GM18517 (cell line): ENCODE measurements at regions not wholly inside any gene's neighbourhood (a gene's known extent, or its start where the extent isn't known, plus 50 kb on each side); places are given as distances from the start of the nearest gene placed in this dataset.
"Not testable (repeated sequence)": the region's sequence is repeated elsewhere in the genome, so short reads cannot be mapped to it uniquely, and the experiment has no call there.

Experiments used
- ATAC-seq: cut with Tn5 transposase; IDR thresholded peaks from one replicate; pipeline ENCODE4 v1.9.1; 2021; ENCODE audit warnings: mild to moderate bottlenecking, moderate library complexity; ENCODE audit not compliant: unreplicated experiment

DNA sequence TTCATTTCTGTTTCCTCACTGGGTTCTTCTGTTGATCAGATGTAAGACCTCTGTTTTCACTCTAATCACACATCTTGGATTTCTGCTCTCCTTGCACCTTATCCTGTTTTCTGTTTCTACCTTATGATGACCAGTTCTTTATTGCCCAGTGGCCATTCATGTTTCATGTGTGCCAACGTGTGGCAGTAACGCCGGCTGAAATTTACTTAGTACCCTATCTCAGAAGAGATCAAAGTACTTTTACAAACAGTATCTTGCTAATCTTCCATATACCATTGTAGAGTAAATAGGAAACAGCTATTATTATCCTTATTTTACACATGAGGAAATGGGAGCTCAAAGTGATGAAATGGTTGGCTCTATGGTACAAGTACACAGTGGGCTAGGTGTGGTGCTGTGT lies 74.0 kb downstream of the GATA3 start:
- ATAC-seq, result no peak

GRCh38 chr10:8129438-8129837 lies 75.0 kb downstream of the GATA3 start:
- no peak for ATAC-seq

DNA sequence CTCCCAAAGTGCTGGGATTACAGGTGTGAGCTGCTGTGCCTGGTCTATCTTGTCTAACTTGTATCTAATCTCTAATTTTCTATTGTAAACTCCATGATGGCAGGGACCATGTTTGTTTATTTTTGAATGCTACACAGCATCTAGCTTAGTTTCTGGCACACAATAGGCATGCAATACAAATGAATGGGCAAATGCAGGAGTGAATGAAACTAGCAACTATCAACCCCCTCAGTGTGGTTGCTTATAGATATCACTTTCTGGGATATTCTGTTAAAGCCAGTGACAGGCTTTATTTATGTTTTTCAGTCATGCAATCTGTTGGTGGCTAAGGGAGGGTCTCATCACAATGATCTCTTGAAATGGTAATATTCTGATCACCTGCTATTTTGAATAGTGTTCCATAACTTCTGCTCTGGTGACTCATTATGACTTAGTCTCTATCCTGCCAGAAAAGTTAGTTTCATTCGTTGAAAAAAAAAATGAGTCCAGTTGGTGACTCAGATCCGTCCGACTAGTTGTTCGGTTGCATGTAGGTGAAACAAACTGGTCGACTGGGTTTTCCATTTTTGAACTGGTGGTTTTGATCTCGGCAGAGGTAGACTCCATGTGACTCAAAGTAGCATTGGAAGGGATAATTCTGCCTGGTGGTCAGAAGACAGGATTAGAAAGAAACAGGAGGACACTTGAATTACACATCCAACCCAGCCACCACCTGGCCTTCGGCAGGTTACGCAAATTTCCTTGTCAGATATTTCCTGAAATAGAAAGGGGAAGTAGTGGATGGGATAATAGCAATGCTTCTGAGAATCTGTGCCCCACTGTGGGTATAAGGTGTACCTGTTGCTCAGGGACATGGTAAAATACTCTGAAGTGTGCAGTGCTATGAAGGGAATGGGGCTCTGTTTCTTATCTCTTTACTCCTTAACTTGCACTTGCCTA lies 76.8 kb downstream of the GATA3 start:
- ATAC-seq, result peak; percentile 70

- ATAC-seq, result peak; percentile 58
These were observed 78.7 kb downstream of the GATA3 start for GRCh38 chr10:8133146-8133545.

DNA sequence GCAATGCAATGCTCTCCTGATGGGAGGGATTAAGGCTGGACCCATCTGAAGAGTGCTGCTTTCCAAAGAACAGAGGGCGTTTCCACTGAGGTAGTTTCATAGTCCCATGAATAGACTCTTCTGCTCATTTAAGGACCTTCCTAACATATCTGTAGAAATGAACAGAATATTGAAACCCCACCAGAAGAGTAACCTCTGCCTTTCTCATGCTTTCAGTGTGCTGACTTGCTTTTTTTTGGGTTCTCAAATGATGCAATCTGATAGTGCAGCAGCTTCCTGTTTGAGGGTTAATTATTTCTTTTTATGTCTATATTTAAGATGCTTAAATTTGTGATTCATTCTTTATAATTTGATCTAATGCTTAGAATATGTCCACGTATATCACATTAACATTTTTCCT lies 82.2 kb downstream of the GATA3 start:
- ATAC-seq, result no peak

DNA sequence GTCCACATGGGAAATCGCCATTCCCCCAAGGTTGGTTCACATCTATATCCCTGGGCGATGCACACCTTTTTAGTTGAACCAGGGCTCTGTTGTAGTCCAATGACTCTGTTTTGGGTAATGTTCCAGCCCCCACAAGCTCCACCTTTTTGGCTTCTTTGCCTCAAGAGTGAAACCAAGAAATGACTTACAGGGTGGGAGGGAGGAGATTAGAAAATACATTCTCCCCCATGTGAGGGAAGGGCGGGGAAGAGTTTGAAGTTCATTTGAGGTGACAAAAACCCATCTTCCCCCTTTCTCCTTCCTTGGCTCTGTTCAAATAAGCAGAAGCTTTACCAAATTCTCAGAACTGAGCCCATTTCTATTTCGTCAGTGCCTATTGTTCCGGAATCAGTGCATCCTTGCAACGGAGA lies 82.8 kb downstream of the GATA3 start:
- ATAC-seq, result no peak

DNA sequence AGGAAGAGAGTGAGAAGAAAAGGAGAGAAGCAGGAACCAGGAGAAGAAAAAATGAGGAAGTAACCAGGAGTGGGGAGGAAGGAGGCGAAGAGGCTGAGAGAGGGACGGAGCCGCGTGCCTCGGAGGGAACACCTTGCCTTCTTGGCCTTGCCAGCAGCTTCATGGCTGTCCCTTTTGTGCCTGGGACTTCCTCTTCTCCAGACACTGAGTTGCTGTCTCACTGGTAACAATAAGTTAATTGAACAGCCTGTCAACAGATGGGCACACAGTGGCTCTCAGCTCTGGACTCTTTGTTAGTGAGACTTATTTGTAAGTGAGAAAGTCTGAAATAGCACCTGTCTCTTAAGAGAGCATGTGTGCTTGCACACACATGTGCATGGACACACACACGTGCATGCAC lies 83.2 kb downstream of the GATA3 start:
- no peak for ATAC-seq

GRCh38 chr10:8138471-8138870 lies 84.0 kb downstream of the GATA3 start:
- ATAC-seq, result no peak

- ATAC-seq, result no peak
These were observed 90.0 kb downstream of the GATA3 start for GRCh38 chr10:8144496-8144895.

- ATAC-seq, result no peak
These were observed 92.2 kb downstream of the GATA3 start for GRCh38 chr10:8146650-8147049.

DNA sequence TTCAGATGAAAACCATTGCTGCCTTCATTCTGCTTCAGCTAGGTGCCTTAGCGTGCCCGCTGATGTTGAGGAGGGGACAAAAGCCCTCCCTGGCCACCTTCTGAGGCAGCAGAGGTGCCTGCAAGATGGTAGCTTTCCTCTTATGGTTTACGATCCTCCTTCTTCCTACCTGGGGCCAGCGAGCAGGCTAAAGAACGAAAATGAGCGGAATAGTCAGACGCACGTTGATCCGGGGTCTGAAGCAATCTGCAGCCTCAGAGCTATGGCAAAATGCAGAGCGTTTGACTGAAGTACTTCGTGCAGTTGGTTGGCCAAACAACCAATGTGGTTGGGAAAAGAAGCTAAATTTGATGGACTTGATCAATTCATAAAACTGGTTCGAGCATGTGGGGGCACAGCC lies 95.5 kb downstream of the GATA3 start:
- ATAC-seq, result no peak

- no peak for ATAC-seq
These were observed 96.0 kb downstream of the GATA3 start for GRCh38 chr10:8150401-8150905.

GRCh38 chr10:8151086-8151485 lies 96.6 kb downstream of the GATA3 start:
- ATAC-seq, result no peak

- no peak for ATAC-seq
These were observed 102.4 kb downstream of the GATA3 start for GRCh38 chr10:8156918-8157317.

DNA sequence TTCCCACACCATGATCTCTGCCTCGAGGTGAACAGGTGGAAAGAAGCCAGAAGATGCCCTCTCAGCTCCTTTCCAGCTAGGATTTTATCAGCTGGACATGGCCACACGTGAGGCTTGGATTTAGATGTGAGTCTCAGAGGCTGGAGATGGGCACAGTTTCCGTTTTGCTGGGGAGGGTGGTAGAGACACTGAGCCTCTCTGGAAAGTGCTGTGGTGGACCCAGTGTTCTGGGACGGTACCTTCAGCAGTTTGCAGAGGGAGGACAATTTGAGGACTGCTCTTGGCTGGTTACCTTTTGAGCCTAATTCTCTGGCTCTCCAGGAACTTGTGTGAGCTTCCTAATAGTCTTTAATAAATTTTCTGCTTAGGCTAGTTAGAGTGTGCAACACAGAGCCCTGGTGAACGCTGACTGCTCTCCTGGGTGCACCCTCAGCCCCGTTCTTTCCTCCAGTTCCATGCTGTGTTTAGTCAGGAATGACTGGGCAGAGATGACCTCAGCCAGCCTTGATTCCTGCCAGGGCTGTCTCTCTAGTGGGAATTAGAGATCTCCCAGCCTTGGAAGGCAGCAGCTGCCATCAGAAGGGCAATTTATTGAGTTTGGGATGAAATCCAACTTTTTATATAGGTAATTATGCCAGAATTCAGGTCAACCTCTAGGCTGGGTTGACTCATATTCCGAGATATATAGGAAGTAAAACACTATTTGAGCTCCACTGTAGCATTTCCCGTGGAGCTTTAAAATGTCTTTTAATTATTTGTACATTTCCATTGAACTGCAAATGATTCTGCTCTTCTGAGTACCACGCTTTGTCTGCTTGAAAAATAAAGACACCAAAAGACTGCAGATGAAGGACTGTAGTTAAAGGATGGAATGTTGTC lies 103.9 kb downstream of the GATA3 start:
- ATAC-seq, result no peak

DNA sequence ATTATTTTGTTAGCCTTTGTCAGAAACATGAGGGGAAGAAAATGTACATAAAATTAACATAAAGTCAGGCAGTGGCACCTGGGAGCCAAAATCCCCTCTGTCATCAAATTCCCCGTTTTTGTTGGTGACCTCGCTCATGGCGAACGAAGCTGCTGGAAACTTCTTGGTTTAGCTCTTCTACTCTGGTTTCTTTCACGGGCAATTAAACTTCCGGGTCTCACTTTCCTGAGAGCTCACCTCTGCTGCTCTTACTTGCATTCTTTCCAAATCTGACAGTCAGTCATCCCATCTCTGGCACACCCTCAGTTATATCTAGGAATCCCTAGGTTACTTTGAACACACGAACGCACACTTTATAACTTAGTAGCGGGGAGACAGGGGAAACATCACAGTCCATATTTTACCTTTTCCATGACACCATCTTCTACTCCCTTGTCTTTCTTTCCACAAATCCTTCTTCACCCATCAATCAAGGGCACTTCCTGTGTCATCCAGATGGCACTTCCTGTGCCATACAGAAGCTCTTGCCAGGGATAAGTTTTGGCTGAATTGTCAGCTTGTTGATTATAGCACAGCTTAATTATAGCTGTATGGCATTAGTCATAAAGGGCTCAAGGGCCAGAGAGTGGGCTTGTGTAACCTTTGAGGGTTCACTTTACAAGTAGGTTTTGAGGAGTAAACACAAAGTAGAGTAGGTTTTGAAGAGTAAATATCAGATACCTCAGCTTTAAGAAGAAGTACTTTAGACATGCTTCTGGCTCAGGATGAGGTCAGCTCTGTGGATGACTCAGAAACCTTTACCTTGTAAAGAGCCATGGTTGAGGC lies 105.1 kb downstream of the GATA3 start:
- ATAC-seq, result no peak

- no peak for ATAC-seq
These were observed 109.3 kb downstream of the GATA3 start for GRCh38 chr10:8163824-8164223.

GRCh38 chr10:8164640-8165039 lies 110.2 kb downstream of the GATA3 start:
- ATAC-seq, result not testable (repeated sequence)

GRCh38 chr10:8168836-8169235 lies 114.3 kb downstream of the GATA3 start:
- ATAC-seq, result no peak

- ATAC-seq, result no peak
These were observed 116.5 kb downstream of the GATA3 start for GRCh38 chr10:8171008-8171407.

DNA sequence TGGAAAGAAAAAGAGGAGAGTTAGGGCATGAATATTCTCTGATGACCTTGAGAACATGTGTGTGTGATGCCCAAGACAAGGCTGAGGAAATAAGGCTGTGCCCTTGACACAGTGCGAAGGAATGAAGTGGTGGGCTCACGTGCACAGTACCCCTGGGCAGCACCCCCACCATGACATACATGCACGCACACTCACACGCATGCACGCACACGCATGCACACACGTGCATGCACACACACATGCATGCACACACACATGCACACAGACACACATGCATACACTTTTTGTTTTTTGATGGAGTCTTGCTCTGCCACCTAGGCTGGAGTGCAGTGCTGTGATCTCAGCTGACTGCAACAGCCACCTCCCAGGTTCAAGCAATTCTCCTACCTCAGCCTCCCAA lies 118.1 kb downstream of the GATA3 start:
- ATAC-seq, result no peak
